ENCODE measurements at regions not wholly inside any gene's neighbourhood (a gene's known extent, or its start where the extent isn't known, plus 50 kb on each side); places are given as distances from the start of the nearest gene placed in this dataset.

DNA sequence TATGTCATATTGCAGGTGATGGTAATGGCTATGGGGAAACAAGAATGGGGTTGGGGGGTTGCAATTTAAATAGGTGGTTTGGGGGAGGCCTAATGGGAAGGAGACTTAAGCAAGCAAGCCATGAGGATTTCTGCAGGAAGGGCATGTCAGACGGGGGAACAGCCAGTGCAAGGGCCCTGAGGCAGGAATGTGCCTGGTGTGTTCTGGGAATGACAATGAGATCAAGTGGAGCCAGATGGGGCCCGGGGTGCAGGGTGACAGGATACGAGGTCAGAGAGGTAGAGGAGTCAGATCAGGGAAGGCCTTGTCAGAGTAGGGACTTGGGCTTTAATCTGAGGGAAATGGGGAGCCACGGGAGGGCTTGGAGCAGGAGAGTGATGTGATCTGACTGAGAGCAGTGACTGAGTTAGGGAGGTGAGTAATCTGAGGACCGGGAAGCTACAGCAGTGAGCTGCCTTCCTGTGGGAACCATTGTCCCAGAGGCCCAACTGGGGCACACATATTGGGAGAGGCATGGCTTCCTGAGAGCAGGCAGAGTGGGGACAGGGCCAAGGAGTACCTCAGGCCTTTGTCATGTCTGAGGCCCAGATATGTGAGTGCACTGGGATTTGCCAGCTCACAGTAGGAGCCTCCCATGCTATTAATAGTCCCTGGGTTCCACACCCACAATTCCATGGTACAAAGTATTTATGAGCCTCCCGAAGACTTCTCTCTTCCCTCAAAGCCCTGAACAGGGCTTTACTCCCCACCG is 139.8 kb downstream of the BCOR start:
- no peak overlapping the region for H3K27ac ChIP-seq (ENCODE audit: low read depth, low read length)
- no CpG with 5 or more reads among the region's 7 CpGs for WGBS (ENCODE audit: extremely low coverage, insufficient coverage, low lambda C conversion rate)

DNA sequence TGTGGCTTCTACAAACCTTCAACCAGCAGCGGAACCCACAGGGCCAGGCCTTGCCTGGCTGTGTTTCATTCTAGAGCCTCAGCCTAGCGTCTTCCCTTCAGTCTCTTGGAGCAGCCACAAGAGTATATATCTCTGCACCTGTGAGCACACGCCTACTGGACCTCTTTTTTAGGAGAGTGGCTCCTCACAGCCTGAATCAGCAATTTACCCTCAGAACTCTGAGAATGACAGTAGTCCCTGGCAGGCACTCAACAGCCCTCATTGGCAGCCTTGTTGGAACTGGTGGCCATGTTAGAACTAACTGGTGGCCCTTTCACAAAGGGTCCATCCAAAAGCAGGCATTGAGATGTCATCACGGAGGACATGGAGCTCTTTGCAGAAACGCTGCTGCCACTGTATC is 138.9 kb downstream of the BCOR start:
- Histone ChIP-seq H3K27ac (ENCODE audit: low read depth, low read length) (no peak overlapping the region), H3K36me3 (ENCODE audit: control insufficient read depth, insufficient read depth, low read length) (no peaks in the 10 kb centered on the region), H3K56ac (ENCODE audit: low read length) (no peak overlapping the region), H2BK15ac (replicated peaks; ENCODE audit: low read depth) (no peak overlapping the region), H3K4me3 (ENCODE audit: low read length) (no peak overlapping the region), H4K5ac (ENCODE audit: low read length) (no peak overlapping the region), H3K9ac (ENCODE audit: low read length) (no peak overlapping the region), H4K8ac (ENCODE audit: low read depth, low read length) (no peak overlapping the region), H3K23ac (ENCODE audit: low read length) (no peak overlapping the region), H3K4me1 (ENCODE audit: control insufficient read depth, low read depth, low read length) (no peaks in the 10 kb centered on the region), H3K4ac (ENCODE audit: low read depth, low read length) (no peak overlapping the region), H3K27me3 (ENCODE audit: insufficient read depth, low read length, poor library complexity) (no peaks in the 10 kb centered on the region), H3K79me1 (ENCODE audit: low read length) (no peaks in the 10 kb centered on the region), H2BK120ac (ENCODE audit: low read depth, low read length) (no peak overlapping the region), H3K4me2 (ENCODE audit: low read length) (no peak overlapping the region), H3K18ac (ENCODE audit: low read length) (no peak overlapping the region), H2BK5ac (ENCODE audit: low read length) (no peak overlapping the region), H2AK5ac (ENCODE audit: low read length) (no peak overlapping the region), H3K79me2 (ENCODE audit: control insufficient read depth, insufficient read depth, low read length) (no peaks in the 10 kb centered on the region)
- no CpG with 5 or more reads among the region's 5 CpGs for WGBS (ENCODE audit: extremely low coverage, insufficient coverage, low lambda C conversion rate)
- no peak for DNase-seq

More for the DNA sequence above, 139.8 kb downstream of the BCOR start:
- H3K23ac ChIP-seq (ENCODE audit: low read length) = no peak overlapping the region
- H4K5ac ChIP-seq (ENCODE audit: low read length) = no peak overlapping the region
- no peaks in the 10 kb centered on the region for H3K36me3 ChIP-seq (ENCODE audit: control insufficient read depth, insufficient read depth, low read length)
- no peak overlapping the region for H2BK15ac ChIP-seq (replicated peaks; ENCODE audit: low read depth)
- H3K79me1 ChIP-seq (ENCODE audit: low read length) = no peaks in the 10 kb centered on the region
- H2AK5ac ChIP-seq (ENCODE audit: low read length) = no peak overlapping the region
- H3K18ac ChIP-seq (ENCODE audit: low read length) = no peak overlapping the region
- no peaks in the 10 kb centered on the region for H3K4me1 ChIP-seq (ENCODE audit: control insufficient read depth, low read depth, low read length)
- DNase-seq = no peak
- no peak overlapping the region for H2BK5ac ChIP-seq (ENCODE audit: low read length)
- no peak overlapping the region for H3K4me3 ChIP-seq (ENCODE audit: low read length)
- H3K9ac ChIP-seq (ENCODE audit: low read length) = no peak overlapping the region
- H3K4me2 ChIP-seq (ENCODE audit: low read length) = no peak overlapping the region
- no peak overlapping the region for H2BK120ac ChIP-seq (ENCODE audit: low read depth, low read length)
- H3K4ac ChIP-seq (ENCODE audit: low read depth, low read length) = no peak overlapping the region
- no peaks in the 10 kb centered on the region for H3K79me2 ChIP-seq (ENCODE audit: control insufficient read depth, insufficient read depth, low read length)
- H4K8ac ChIP-seq (ENCODE audit: low read depth, low read length) = no peak overlapping the region
- no peak overlapping the region for H3K56ac ChIP-seq (ENCODE audit: low read length)
- H3K27me3 ChIP-seq (ENCODE audit: insufficient read depth, low read length, poor library complexity) = no peaks in the 10 kb centered on the region

DNA sequence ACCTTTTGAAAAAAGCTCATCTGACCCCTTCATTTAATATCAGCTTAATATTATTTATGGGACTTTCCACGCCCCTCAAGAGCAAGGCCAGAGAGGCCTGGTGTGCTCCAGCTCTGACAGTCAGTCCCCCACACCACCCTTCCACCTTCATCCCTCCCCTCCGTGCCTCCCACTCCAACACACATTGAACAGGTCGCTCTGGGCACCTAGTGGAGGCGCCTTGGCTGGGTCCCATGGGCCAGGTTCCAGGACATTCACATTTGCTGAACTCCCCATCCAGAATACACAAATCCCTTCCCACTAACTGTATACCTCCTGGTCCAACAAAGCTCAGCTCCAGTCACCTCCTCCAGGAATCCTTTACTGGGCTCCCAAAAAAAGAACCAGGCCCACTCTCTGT is 137.5 kb downstream of the BCOR start:
- Histone ChIP-seq H2AK5ac (ENCODE audit: low read length) (no peak overlapping the region), H2BK120ac (ENCODE audit: low read depth, low read length) (no peak overlapping the region), H3K4me3 (ENCODE audit: low read length) (no peak overlapping the region), H3K4me2 (ENCODE audit: low read length) (no peak overlapping the region), H3K23ac (ENCODE audit: low read length) (no peak overlapping the region), H2BK15ac (replicated peaks; ENCODE audit: low read depth) (no peak overlapping the region), H3K27me3 (ENCODE audit: insufficient read depth, low read length, poor library complexity) (no peaks in the 10 kb centered on the region), H2BK5ac (ENCODE audit: low read length) (no peak overlapping the region), H3K79me1 (ENCODE audit: low read length) (no peaks in the 10 kb centered on the region), H3K4me1 (ENCODE audit: control insufficient read depth, low read depth, low read length) (no peaks in the 10 kb centered on the region), H3K27ac (ENCODE audit: low read depth, low read length) (no peak overlapping the region), H4K5ac (ENCODE audit: low read length) (no peak overlapping the region), H3K4ac (ENCODE audit: low read depth, low read length) (no peak overlapping the region), H3K36me3 (ENCODE audit: control insufficient read depth, insufficient read depth, low read length) (no peaks in the 10 kb centered on the region), H4K8ac (ENCODE audit: low read depth, low read length) (no peak overlapping the region), H3K79me2 (ENCODE audit: control insufficient read depth, insufficient read depth, low read length) (no peaks in the 10 kb centered on the region), H3K18ac (ENCODE audit: low read length) (no peak overlapping the region), H3K9ac (ENCODE audit: low read length) (no peak overlapping the region), H3K56ac (ENCODE audit: low read length) (no peak overlapping the region)
- DNase-seq = no peak
- no CpG with 5 or more reads among the region's 4 CpGs for WGBS (ENCODE audit: extremely low coverage, insufficient coverage, low lambda C conversion rate)

DNA sequence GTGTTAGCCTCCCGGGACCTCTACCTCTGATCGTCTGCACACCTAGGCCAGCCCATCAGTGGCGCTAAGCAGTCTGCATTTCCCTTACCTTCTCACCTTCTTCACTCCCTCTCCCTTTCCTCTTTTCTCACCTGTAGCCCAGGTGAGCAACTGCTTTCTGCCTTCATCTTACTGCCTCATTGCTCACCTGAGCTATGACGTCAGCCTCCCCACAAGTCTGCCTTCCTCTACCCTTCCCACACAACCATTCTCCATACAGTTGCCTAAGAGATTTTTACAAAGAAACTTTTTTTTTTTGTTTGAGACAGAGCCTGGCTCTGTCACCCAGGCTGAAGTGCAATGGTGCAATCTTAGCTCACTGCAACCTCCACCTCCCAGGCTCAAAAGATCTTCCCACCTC is 136.3 kb downstream of the BCOR start:
- H3K4ac ChIP-seq (ENCODE audit: low read depth, low read length) = no peak overlapping the region
- no peak overlapping the region for H3K56ac ChIP-seq (ENCODE audit: low read length)
- no peak overlapping the region for H2BK120ac ChIP-seq (ENCODE audit: low read depth, low read length)
- H3K9ac ChIP-seq (ENCODE audit: low read length) = no peak overlapping the region
- no peak overlapping the region for H2BK5ac ChIP-seq (ENCODE audit: low read length)
- H4K5ac ChIP-seq (ENCODE audit: low read length) = no peak overlapping the region
- H2BK15ac ChIP-seq (replicated peaks; ENCODE audit: low read depth) = no peak overlapping the region
- no peak overlapping the region for H3K4me2 ChIP-seq (ENCODE audit: low read length)
- no peak overlapping the region for H2AK5ac ChIP-seq (ENCODE audit: low read length)
- no peaks in the 10 kb centered on the region for H3K79me2 ChIP-seq (ENCODE audit: control insufficient read depth, insufficient read depth, low read length)
- H3K79me1 ChIP-seq (ENCODE audit: low read length) = no peaks in the 10 kb centered on the region
- H3K27me3 ChIP-seq (ENCODE audit: insufficient read depth, low read length, poor library complexity) = no peaks in the 10 kb centered on the region
- no peak overlapping the region for H3K27ac ChIP-seq (ENCODE audit: low read depth, low read length)
- no peak for DNase-seq
- no peaks in the 10 kb centered on the region for H3K4me1 ChIP-seq (ENCODE audit: control insufficient read depth, low read depth, low read length)
- no peaks in the 10 kb centered on the region for H3K36me3 ChIP-seq (ENCODE audit: control insufficient read depth, insufficient read depth, low read length)
- H3K4me3 ChIP-seq (ENCODE audit: low read length) = no peak overlapping the region
- H4K8ac ChIP-seq (ENCODE audit: low read depth, low read length) = no peak overlapping the region
- H3K18ac ChIP-seq (ENCODE audit: low read length) = no peak overlapping the region
- no peak overlapping the region for H3K23ac ChIP-seq (ENCODE audit: low read length)
- WGBS (ENCODE audit: extremely low coverage, insufficient coverage, low lambda C conversion rate) = no CpG with 5 or more reads among the region's 4 CpGs

DNA sequence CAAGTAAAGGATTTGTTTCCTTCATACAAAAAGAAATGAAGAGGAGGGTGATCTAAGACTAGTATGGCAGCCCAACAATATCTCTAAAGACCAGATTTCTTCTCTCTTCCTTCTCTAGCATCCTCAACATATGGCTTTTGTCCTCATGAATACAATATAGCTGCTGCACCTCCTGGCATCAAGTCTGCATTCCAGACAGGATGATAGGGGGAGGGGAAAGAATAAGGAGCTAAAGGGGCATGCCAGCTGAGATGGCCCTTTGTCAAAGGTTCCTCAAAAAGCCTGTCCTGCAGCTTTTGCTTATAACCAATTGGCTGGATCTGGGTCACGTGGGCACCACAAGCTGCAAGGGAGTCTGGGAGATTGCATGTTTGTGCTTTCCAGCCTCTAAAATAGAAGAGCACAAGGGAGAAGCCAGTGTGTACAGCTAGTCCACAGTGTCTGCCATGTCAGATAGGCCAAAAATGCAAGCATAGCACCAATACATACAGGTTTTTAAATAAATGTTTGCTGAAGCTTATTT is 132.6 kb downstream of the BCOR start:
- no peaks in the 10 kb centered on the region for H3K79me1 ChIP-seq (ENCODE audit: low read length)
- no peak overlapping the region for H3K18ac ChIP-seq (ENCODE audit: low read length)
- H3K56ac ChIP-seq (ENCODE audit: low read length) = no peak overlapping the region
- H3K23ac ChIP-seq (ENCODE audit: low read length) = no peak overlapping the region
- H2BK5ac ChIP-seq (ENCODE audit: low read length) = no peak overlapping the region
- no peaks in the 10 kb centered on the region for H3K4me1 ChIP-seq (ENCODE audit: control insufficient read depth, low read depth, low read length)
- no peak overlapping the region for H2BK120ac ChIP-seq (ENCODE audit: low read depth, low read length)
- H3K4ac ChIP-seq (ENCODE audit: low read depth, low read length) = no peak overlapping the region
- H3K27me3 ChIP-seq (ENCODE audit: insufficient read depth, low read length, poor library complexity) = no peaks in the 10 kb centered on the region
- no peaks in the 10 kb centered on the region for H3K79me2 ChIP-seq (ENCODE audit: control insufficient read depth, insufficient read depth, low read length)
- H3K4me2 ChIP-seq (ENCODE audit: low read length) = no peak overlapping the region
- no peak overlapping the region for H3K27ac ChIP-seq (ENCODE audit: low read depth, low read length)
- H2AK5ac ChIP-seq (ENCODE audit: low read length) = no peak overlapping the region
- no peak for DNase-seq
- no CpG with 5 or more reads among the region's 1 CpG for WGBS (ENCODE audit: extremely low coverage, insufficient coverage, low lambda C conversion rate)
- no peak overlapping the region for H2BK15ac ChIP-seq (replicated peaks; ENCODE audit: low read depth)
- H4K5ac ChIP-seq (ENCODE audit: low read length) = no peak overlapping the region
- no peak overlapping the region for H4K8ac ChIP-seq (ENCODE audit: low read depth, low read length)
- no peak overlapping the region for H3K9ac ChIP-seq (ENCODE audit: low read length)
- H3K36me3 ChIP-seq (ENCODE audit: control insufficient read depth, insufficient read depth, low read length) = no peaks in the 10 kb centered on the region
- no peak overlapping the region for H3K4me3 ChIP-seq (ENCODE audit: low read length)

DNA sequence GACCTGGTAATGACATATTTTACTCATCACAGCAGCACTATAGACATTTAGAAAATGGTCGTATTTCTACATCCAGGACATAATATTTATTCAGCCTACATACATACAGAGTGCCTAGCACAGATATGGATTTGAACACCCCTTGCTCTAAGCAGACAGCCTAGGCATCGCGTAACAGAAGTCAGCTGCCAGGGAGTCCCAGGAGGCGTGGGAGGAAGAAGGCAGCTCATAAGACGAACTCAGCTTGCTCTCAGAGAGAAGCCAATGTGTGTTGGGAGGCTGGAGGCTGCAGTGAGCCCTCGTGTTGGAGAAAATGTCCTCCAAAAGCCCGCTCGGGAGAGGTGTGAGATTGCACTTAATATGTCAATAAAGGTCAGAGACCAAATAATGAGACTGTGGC is 131.6 kb downstream of the BCOR start:
- H3K27ac ChIP-seq (ENCODE audit: low read depth, low read length) = no peak overlapping the region
- no peaks in the 10 kb centered on the region for H3K4me1 ChIP-seq (ENCODE audit: control insufficient read depth, low read depth, low read length)
- no peak overlapping the region for H4K5ac ChIP-seq (ENCODE audit: low read length)
- H4K8ac ChIP-seq (ENCODE audit: low read depth, low read length) = no peak overlapping the region
- no peaks in the 10 kb centered on the region for H3K36me3 ChIP-seq (ENCODE audit: control insufficient read depth, insufficient read depth, low read length)
- no peak overlapping the region for H3K4me3 ChIP-seq (ENCODE audit: low read length)
- H2BK5ac ChIP-seq (ENCODE audit: low read length) = no peak overlapping the region
- no peaks in the 10 kb centered on the region for H3K79me2 ChIP-seq (ENCODE audit: control insufficient read depth, insufficient read depth, low read length)
- no peaks in the 10 kb centered on the region for H3K79me1 ChIP-seq (ENCODE audit: low read length)
- no peaks in the 10 kb centered on the region for H3K27me3 ChIP-seq (ENCODE audit: insufficient read depth, low read length, poor library complexity)
- no peak overlapping the region for H2BK15ac ChIP-seq (replicated peaks; ENCODE audit: low read depth)
- H3K56ac ChIP-seq (ENCODE audit: low read length) = no peak overlapping the region
- no peak overlapping the region for H2BK120ac ChIP-seq (ENCODE audit: low read depth, low read length)
- no peak overlapping the region for H3K18ac ChIP-seq (ENCODE audit: low read length)
- H3K23ac ChIP-seq (ENCODE audit: low read length) = no peak overlapping the region
- no peak overlapping the region for H3K9ac ChIP-seq (ENCODE audit: low read length)
- H2AK5ac ChIP-seq (ENCODE audit: low read length) = no peak overlapping the region
- no peak for DNase-seq
- H3K4me2 ChIP-seq (ENCODE audit: low read length) = no peak overlapping the region
- WGBS (ENCODE audit: extremely low coverage, insufficient coverage, low lambda C conversion rate) = no CpG with 5 or more reads among the region's 8 CpGs
- H3K4ac ChIP-seq (ENCODE audit: low read depth, low read length) = no peak overlapping the region
